H9 (cell line): ENCODE measurements at regions not wholly inside any gene's neighbourhood (a gene's known extent, or its start where the extent isn't known, plus 50 kb on each side); places are given as distances from the start of the nearest gene placed in this dataset.

Experiments used
- DNase-seq: peaks from one replicate; pipeline ENCODE4 v3.0.0-alpha.2; 2017
- H2AFZ ChIP-seq: one replicate; pipeline ENCODE4 v1.6.1; 2013; ENCODE audit warnings: mild to moderate bottlenecking, low read length, control low read depth, moderate library complexity
- H2AK5ac ChIP-seq: 2 replicates; pipeline ENCODE4 v1.6.1; 2013; ENCODE audit warnings: low read length, control low read depth, mixed read lengths; ENCODE audit not compliant: insufficient read length
- H2BK120ac ChIP-seq: one replicate; pipeline ENCODE4 v1.6.1; 2013; ENCODE audit warnings: low read depth, mild to moderate bottlenecking, low read length, control low read depth, inconsistent platforms; ENCODE audit not compliant: poor library complexity, severe bottlenecking
- H2BK12ac ChIP-seq: 2 replicates; pipeline ENCODE4 v1.6.1; 2013; ENCODE audit warnings: low read length, control low read depth, mixed read lengths, low read depth; ENCODE audit not compliant: insufficient read length
- H2BK15ac ChIP-seq: 2 replicates; pipeline ENCODE4 v1.6.1; 2013; ENCODE audit warnings: low read depth, low read length, control low read depth
- H2BK20ac ChIP-seq: one replicate; pipeline ENCODE4 v1.6.1; 2013; ENCODE audit warnings: low read depth, mild to moderate bottlenecking, low read length, control low read depth, inconsistent platforms; ENCODE audit not compliant: poor library complexity, severe bottlenecking
- H2BK5ac ChIP-seq: 2 replicates; pipeline ENCODE4 v1.6.1; 2013; ENCODE audit warnings: low read length, control low read depth, mixed read lengths; ENCODE audit not compliant: insufficient read length
- H3K14ac ChIP-seq: 2 replicates; pipeline ENCODE4 v1.6.1; 2013; ENCODE audit warnings: low read length, control low read depth; ENCODE audit not compliant: insufficient read depth
- H3K18ac ChIP-seq: 2 replicates; pipeline ENCODE4 v1.6.1; 2013; ENCODE audit warnings: low read depth, mild to moderate bottlenecking, mixed read lengths, low read length, control low read depth; ENCODE audit not compliant: insufficient read length
- H3K23ac ChIP-seq: 2 replicates; pipeline ENCODE4 v1.6.1; 2013; ENCODE audit warnings: low read length, control low read depth, mixed read lengths, low read depth; ENCODE audit not compliant: insufficient read length
- H3K23me2 ChIP-seq: 2 replicates; pipeline ENCODE4 v1.6.1; 2013; ENCODE audit warnings: low read depth, mild to moderate bottlenecking, mixed read lengths, low read length, control low read depth; ENCODE audit not compliant: insufficient read length, poor library complexity, severe bottlenecking
- H3K27ac ChIP-seq: 2 replicates; pipeline ENCODE4 v1.5.1; 2013; ENCODE audit warnings: low read length, control low read depth, mixed read lengths, low read depth; ENCODE audit not compliant: insufficient read length
- H3K27me3 ChIP-seq: 2 replicates; pipeline ENCODE4 v1.6.1; 2013; ENCODE audit warnings: low read length, control low read depth, inconsistent platforms; ENCODE audit not compliant: insufficient read depth
- H3K4ac ChIP-seq: 2 replicates; pipeline ENCODE4 v1.6.1; 2013; ENCODE audit warnings: low read depth, mild to moderate bottlenecking, control low read depth, inconsistent platforms, low read length, moderate library complexity
- H3K4me1 ChIP-seq: 2 replicates; pipeline ENCODE4 v1.6.1; 2013; ENCODE audit warnings: low read length, control low read depth, inconsistent platforms; ENCODE audit not compliant: insufficient read depth
- H3K4me2 ChIP-seq: 2 replicates; pipeline ENCODE4 v1.6.1; 2013; ENCODE audit warnings: low read length, control low read depth, mixed read lengths; ENCODE audit not compliant: insufficient read length, insufficient read depth
- H3K56ac ChIP-seq: 2 replicates; pipeline ENCODE4 v1.6.1; 2013; ENCODE audit warnings: low read depth, mild to moderate bottlenecking, mixed read lengths, low read length, control low read depth; ENCODE audit not compliant: insufficient read length
- H3K79me1 ChIP-seq: 2 replicates; pipeline ENCODE4 v1.6.1; 2013; ENCODE audit warnings: low read depth, mild to moderate bottlenecking, moderate library complexity, low read length, control low read depth, inconsistent platforms; ENCODE audit not compliant: insufficient read depth, poor library complexity, severe bottlenecking
- H3K79me2 ChIP-seq: 2 replicates; pipeline ENCODE4 v1.6.1; 2013; ENCODE audit warnings: low read length, control low read depth, inconsistent platforms; ENCODE audit not compliant: insufficient read depth
- H3K9ac ChIP-seq: 2 replicates; pipeline ENCODE4 v1.6.1; 2013; ENCODE audit warnings: low read length, control low read depth, mixed read lengths; ENCODE audit not compliant: insufficient read length; ENCODE audit errors: extremely low read depth
- H3K9me3 ChIP-seq: one replicate; pipeline ENCODE4 v1.6.1; 2013; ENCODE audit warnings: low read depth, low read length, inconsistent platforms; ENCODE audit not compliant: control insufficient read depth
- H3T11ph ChIP-seq: one replicate; pipeline ENCODE4 v1.6.1; 2013; ENCODE audit warnings: mild to moderate bottlenecking, low read length, control low read depth, inconsistent platforms
- H4K20me1 ChIP-seq: one replicate; pipeline ENCODE4 v1.6.1; 2013; ENCODE audit not compliant: control insufficient read depth, insufficient read length, insufficient read depth
- H4K5ac ChIP-seq: 2 replicates; pipeline ENCODE4 v1.6.1; 2013; ENCODE audit warnings: low read depth, mild to moderate bottlenecking, mixed read lengths, low read length, control low read depth; ENCODE audit not compliant: insufficient read length
- H4K8ac ChIP-seq: replicated peaks from 2 replicates; pipeline ENCODE4 v1.6.1; 2013; ENCODE audit warnings: low read length, control low read depth, mixed read lengths, low read depth; ENCODE audit not compliant: insufficient read length
- H4K91ac ChIP-seq: 2 replicates; pipeline ENCODE4 v1.6.1; 2013; ENCODE audit warnings: low read depth, mild to moderate bottlenecking, moderate library complexity, mixed read lengths, low read length, control low read depth; ENCODE audit not compliant: insufficient read length
- H3K27ac Mint-ChIP-seq, 3 experiments: 2 replicates in 2 of 3; 3 replicates in 1 of 3; pipeline ENCODE4 v1.8.0; 2020 to 2021; ENCODE audit warnings: mixed read lengths in 3 of 3, mild to moderate bottlenecking in 1 of 3, moderate library complexity in 1 of 3
- H3K27me3 Mint-ChIP-seq: 2 replicates; pipeline ENCODE4 v1.8.0; 2021; ENCODE audit warnings: low read depth, mild to moderate bottlenecking, moderate library complexity, mixed read lengths
- H3K36me3 Mint-ChIP-seq, 3 experiments: 2 replicates in 2 of 3; 3 replicates in 1 of 3; pipeline ENCODE4 v1.8.0; 2020 to 2021; ENCODE audit warnings: low read depth in 3 of 3, mixed read lengths in 3 of 3; ENCODE audit not compliant: insufficient read depth in 1 of 3
- H3K4me1 Mint-ChIP-seq, 2 experiments: 2 replicates each; pipeline ENCODE4 v1.8.0; 2020; ENCODE audit warnings: mixed read lengths in 2 of 2
- H3K4me3 Mint-ChIP-seq, 2 experiments: 2 replicates in 1 of 2; 3 replicates in 1 of 2; pipeline ENCODE4 v1.8.0; 2020 to 2021; ENCODE audit warnings: mild to moderate bottlenecking in 2 of 2, mixed read lengths in 2 of 2, moderate library complexity in 1 of 2
- H3K9me3 Mint-ChIP-seq, 2 experiments: 2 replicates in 1 of 2; 3 replicates in 1 of 2; pipeline ENCODE4 v1.8.0; 2020; ENCODE audit warnings: mild to moderate bottlenecking in 2 of 2, mixed read lengths in 2 of 2, moderate library complexity in 1 of 2
- CTCF ChIP-seq: fragments of 200-600 bp; sonication (generic); conservative IDR thresholded peaks from 3 replicates; pipeline ENCODE4 v1.8.0; 2021; ENCODE audit warnings: antibody characterized with exemption, mild to moderate bottlenecking
- WGBS: extraction: QIAGEN DNeasy Blood & Tissue Kit; methylation state at CpG from one replicate; pipeline ENCODE4 v1.1.7; 2013; ENCODE audit warnings: missing lambda C conversion rate, low lambda C conversion rate, mixed read lengths; ENCODE audit not compliant: insufficient read length; ENCODE audit errors: extremely low coverage; 5-methylcytosine and 5-hydroxymethylcytosine counted together

GRCh38 chr6:47371139-47371869, 61.6 kb upstream of the TNFRSF21 start:
- H3K79me2 ChIP-seq: no peaks in the 10 kb centered on the region
- H3K18ac ChIP-seq: no peak overlapping the region
- H4K5ac ChIP-seq: no peak overlapping the region
- H4K91ac ChIP-seq: no peak overlapping the region
- H4K20me1 ChIP-seq: no peaks in the 10 kb centered on the region
- DNase-seq: no peak
- H2AFZ ChIP-seq: no peak overlapping the region
- H2BK120ac ChIP-seq: no peak overlapping the region
- H3K9ac ChIP-seq: no peak overlapping the region
- WGBS: no CpG with 5 or more reads among the region's 6 CpGs
- no peak overlapping the region for H2AK5ac ChIP-seq
- peaks cover 3% of the 10 kb centered on the region; the same call in 1 of the 2 replicates for H3K4me1 ChIP-seq
- H3K27ac ChIP-seq: no peak overlapping the region
- no peak overlapping the region for H4K8ac ChIP-seq
- Mint-ChIP-seq H3K36me3 (no peaks in the 10 kb centered on the region), H3K27me3 (no peaks in the 10 kb centered on the region), H3K27ac (peak overlapping the region in 2 of 3 experiments; percentile 29 to 82; a peak in 4 of 7 replicates), H3K4me1 (peaks cover 18 to 21% of the 10 kb centered on the region in 2 experiments), H3K9me3 (0 out of 5 replicates have a peak, but pooled peaks cover 0 to 2% of the 10 kb centered on the region in 2 experiments), H3K4me3 (no peak overlapping the region)
- no peaks in the 10 kb centered on the region for H3K9me3 ChIP-seq
- H3K23ac ChIP-seq: no peak overlapping the region
- H3K4me2 ChIP-seq: no peak overlapping the region
- H3K79me1 ChIP-seq: no peaks in the 10 kb centered on the region
- H3K14ac ChIP-seq: no peak overlapping the region
- no peak overlapping the region for H3K56ac ChIP-seq
- H2BK5ac ChIP-seq: no peak overlapping the region
- no peak overlapping the region for H2BK12ac ChIP-seq
- H2BK20ac ChIP-seq: no peak overlapping the region
- H3T11ph ChIP-seq: no peak overlapping the region
- H3K27me3 ChIP-seq: no peaks in the 10 kb centered on the region
- no peak overlapping the region for H2BK15ac ChIP-seq
- H3K4ac ChIP-seq: no peak overlapping the region
- no peaks in the 10 kb centered on the region for H3K23me2 ChIP-seq
- TF ChIP-seq CTCF: no peak
